Esophagus (tissue), 2 donors: ENCODE measurements at regions not wholly inside any gene's neighbourhood (a gene's known extent, or its start where the extent isn't known, plus 50 kb on each side); places are given as distances from the start of the nearest gene placed in this dataset.
"Not testable (repeated sequence)": the region's sequence is repeated elsewhere in the genome, so short reads cannot be mapped to it uniquely, and the experiment has no call there.

Experiments
- H3K27ac ChIP-seq, 2 donors: one replicate each; pipeline ENCODE4 v1.5.1; 2013; ENCODE audit warnings: low read depth in 2 of 2, mild to moderate bottlenecking in 2 of 2, inconsistent platforms in 1 of 2, low read length in 1 of 2, moderate library complexity in 1 of 2
- H3K27me3 ChIP-seq, 2 donors: one replicate each; pipeline ENCODE4 v1.6.1; 2013; ENCODE audit warnings: low read length in 2 of 2, control low read depth in 1 of 2, mild to moderate bottlenecking in 1 of 2; ENCODE audit not compliant: insufficient read depth in 2 of 2, control insufficient read depth in 1 of 2
- H3K36me3 ChIP-seq, 2 donors: one replicate each; pipeline ENCODE4 v1.6.1; 2013; ENCODE audit warnings: low read length in 1 of 2; ENCODE audit not compliant: control insufficient read depth in 2 of 2, insufficient read depth in 2 of 2
- H3K4me1 ChIP-seq, 2 donors: one replicate each; pipeline ENCODE4 v1.6.1; 2013; ENCODE audit warnings: low read length in 1 of 2; ENCODE audit not compliant: control insufficient read depth in 2 of 2, insufficient read depth in 2 of 2
- H3K4me3 ChIP-seq, 2 donors: one replicate each; pipeline ENCODE4 v1.5.1; 2013; ENCODE audit warnings: low read length in 2 of 2, mild to moderate bottlenecking in 2 of 2, low read depth in 1 of 2, moderate library complexity in 1 of 2
- H3K9me3 ChIP-seq, 2 donors: one replicate each; pipeline ENCODE4 v1.6.1; 2013; ENCODE audit warnings: mild to moderate bottlenecking in 2 of 2, low read depth in 1 of 2, low read length in 1 of 2, moderate library complexity in 1 of 2; ENCODE audit not compliant: control insufficient read depth in 2 of 2, insufficient read depth in 1 of 2
- WGBS, 2 donors: extraction: QIAGEN DNeasy Blood & Tissue Kit; methylation state at CpG; one replicate each; pipeline ENCODE4 v1.1.7; 2013; 5-methylcytosine and 5-hydroxymethylcytosine counted together
- donor health status: healthy with polysubstance abuse.
- donor health status: Bipolar disorder and iron deficiency.

- Histone ChIP-seq H3K4me3 (no peak overlapping the region), H3K27ac (no peak overlapping the region)
- WGBS, 2 donors = 39 to 55% methylated on average over 1 of the region's 1 CpG
Observed at GRCh38 chr9:13814647-13815400, 499.1 kb downstream of the NFIB start.

GRCh38 chr9:13811876-13812275 lies 502.1 kb downstream of the NFIB start:
- H3K27me3 ChIP-seq = no peaks in the 10 kb centered on the region
- H3K4me1 ChIP-seq = peaks cover 0 to 2% of the 10 kb centered on the region in 2 donors

More at GRCh38 chr9:13814647-13815400, 499.1 kb downstream of the NFIB start:
- Histone ChIP-seq H3K4me1 (peaks cover 0 to 2% of the 10 kb centered on the region in 2 donors), H3K9me3 (no peaks in the 10 kb centered on the region), H3K36me3 (no peaks in the 10 kb centered on the region), H3K27me3 (no peaks in the 10 kb centered on the region)

DNA sequence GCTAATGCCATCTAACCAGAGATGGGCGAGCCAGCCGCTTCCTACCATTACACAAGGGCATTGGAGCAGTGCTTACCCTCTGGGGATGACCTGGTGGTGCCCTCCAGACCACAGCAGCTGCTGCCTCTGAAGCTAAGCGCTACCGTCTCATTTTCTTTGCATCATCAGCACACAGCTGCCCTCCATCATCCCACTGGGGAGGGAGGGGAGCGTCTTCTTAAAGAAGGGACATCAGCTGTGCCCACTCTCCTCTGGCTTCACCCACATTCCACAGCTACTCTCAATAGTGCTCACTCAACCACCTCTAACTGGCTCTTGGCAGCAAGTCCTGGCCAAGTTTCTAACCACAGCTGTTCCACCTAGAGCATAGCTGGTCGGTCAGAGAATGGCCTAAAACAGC lies 503.4 kb downstream of the NFIB start:
- H3K4me3 ChIP-seq = no peak overlapping the region
- H3K27ac ChIP-seq = no peak overlapping the region
- no peaks in the 10 kb centered on the region for H3K9me3 ChIP-seq
- no peaks in the 10 kb centered on the region for H3K27me3 ChIP-seq
- WGBS, 2 donors = 88 to 90% methylated on average over 6 of the region's 6 CpGs
- H3K4me1 ChIP-seq = no peaks in the 10 kb centered on the region
- no peaks in the 10 kb centered on the region for H3K36me3 ChIP-seq

More at GRCh38 chr9:13811876-13812275, 502.1 kb downstream of the NFIB start:
- no peak overlapping the region for H3K4me3 ChIP-seq
- H3K36me3 ChIP-seq = no peaks in the 10 kb centered on the region
- no peaks in the 10 kb centered on the region for H3K9me3 ChIP-seq
- H3K27ac ChIP-seq = no peak overlapping the region

DNA sequence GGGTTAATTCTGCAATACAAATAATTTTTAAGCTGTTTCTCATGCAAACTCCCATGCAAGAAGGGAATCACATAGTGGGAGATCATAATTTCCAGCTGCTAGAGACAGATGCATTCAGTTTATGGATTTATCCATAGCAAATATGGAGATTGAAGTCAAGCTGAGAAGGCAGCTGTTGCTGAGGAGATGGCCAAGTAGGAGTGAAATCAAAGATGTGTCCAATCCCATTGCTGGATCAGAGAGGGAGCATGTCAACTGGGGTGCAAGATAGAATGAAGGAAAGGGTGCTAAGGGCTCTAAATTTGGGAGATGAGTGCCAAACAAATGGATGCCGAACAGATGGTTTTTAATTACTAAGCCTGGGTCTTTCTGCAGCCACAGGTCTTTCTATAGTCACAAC lies 504.5 kb downstream of the NFIB start:
- H3K27me3 ChIP-seq = no peaks in the 10 kb centered on the region
- no peak overlapping the region for H3K27ac ChIP-seq
- WGBS, 2 donors = 91 to 98% methylated on average over 1 of the region's 1 CpG
- H3K36me3 ChIP-seq = no peaks in the 10 kb centered on the region
- no peak overlapping the region for H3K4me3 ChIP-seq
- no peaks in the 10 kb centered on the region for H3K9me3 ChIP-seq
- no peaks in the 10 kb centered on the region for H3K4me1 ChIP-seq

DNA sequence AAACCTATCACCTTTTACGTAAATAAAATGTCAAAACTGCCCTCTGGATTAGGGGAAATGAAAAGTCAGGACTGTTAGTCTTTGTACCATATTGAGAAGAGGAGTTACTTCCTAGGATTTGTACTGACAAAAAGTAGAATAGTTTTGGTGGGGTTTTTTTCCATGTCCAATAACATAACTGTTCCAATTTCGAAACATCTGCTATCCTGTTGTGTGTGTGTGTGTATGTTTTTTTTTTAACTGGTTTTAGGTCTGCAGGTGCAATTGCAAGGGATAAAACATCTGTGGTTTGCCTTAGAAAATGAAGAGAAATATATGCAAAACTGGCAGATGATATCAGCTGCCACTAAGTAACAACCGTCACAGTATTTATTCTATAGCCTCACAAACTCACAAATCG lies 506.8 kb downstream of the NFIB start:
- Histone ChIP-seq H3K9me3 (no peaks in the 10 kb centered on the region), H3K4me1 (no peaks in the 10 kb centered on the region), H3K27ac (no peak overlapping the region), H3K36me3 (no peaks in the 10 kb centered on the region), H3K27me3 (no peaks in the 10 kb centered on the region), H3K4me3 (no peak overlapping the region)
- 92 to 93% methylated on average over 4 of the region's 4 CpGs for WGBS, 2 donors

DNA sequence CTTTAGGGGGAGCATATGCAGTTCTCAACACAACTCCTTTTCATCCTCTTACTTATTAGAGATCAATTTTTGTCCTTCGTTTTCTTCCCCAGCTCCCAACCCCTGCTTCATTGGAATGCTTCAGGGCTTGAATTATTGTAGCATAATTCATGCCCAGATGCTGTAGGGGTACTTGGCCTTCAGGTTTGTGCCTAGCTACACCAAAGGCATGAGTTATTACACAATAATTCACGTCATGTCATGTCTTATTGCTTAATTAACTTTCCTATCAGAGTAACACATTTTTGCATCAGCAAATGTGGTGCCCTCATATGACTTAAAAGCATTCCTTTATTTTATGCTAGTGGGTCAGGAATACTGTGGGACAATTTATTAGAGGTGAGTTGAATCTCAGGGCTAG lies 507.2 kb downstream of the NFIB start:
- Histone ChIP-seq H3K4me1 (no peaks in the 10 kb centered on the region), H3K9me3 (no peaks in the 10 kb centered on the region), H3K4me3 (no peak overlapping the region), H3K27me3 (no peaks in the 10 kb centered on the region), H3K27ac (no peak overlapping the region), H3K36me3 (no peaks in the 10 kb centered on the region)
- WGBS, 2 donors = 56 to 65% methylated on average over 2 of the region's 2 CpGs

DNA sequence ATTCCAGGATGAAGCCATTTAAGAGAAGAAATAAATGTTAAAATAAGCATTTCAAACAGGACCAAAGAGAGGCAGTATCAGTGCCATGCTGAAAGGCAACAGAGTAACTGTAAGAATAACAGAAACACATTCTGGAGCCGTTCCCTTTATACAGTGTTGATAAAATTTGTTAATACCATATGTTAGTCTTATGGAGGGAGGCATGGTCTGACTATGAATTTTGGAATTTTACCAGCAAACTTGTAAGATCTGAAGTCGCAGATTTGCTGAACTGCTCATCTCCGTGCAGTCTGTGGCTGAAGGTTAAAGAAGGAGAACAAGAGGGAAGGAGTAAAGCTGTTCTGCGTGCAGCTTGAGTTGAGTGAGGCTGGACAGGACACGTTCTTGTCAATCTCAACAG lies 508.4 kb downstream of the NFIB start:
- Histone ChIP-seq H3K27ac (no peak overlapping the region), H3K4me3 (no peak overlapping the region), H3K9me3 (no peaks in the 10 kb centered on the region), H3K36me3 (no peaks in the 10 kb centered on the region), H3K27me3 (no peaks in the 10 kb centered on the region), H3K4me1 (no peaks in the 10 kb centered on the region)
- WGBS, 2 donors = 66 to 67% methylated on average over 5 of the region's 5 CpGs

DNA sequence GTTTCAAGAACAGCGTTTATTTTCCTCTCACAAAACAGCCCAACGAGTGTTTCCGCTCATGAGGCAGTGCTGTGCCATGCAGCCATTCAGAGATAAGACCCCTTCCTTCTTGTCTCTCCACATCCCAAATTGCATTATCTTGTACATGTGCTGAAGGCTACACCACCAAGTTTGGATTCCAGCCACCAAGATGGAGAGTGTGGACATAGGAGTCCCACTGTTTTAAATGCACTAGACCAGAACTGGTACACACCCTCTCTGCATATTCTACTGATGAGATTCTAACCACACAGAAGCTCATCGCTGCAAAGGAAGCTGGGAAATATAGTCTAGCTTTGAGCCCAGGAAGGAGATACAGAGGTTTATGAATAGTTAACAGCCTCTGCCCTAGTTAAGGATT lies 509.4 kb downstream of the NFIB start:
- H3K9me3 ChIP-seq = no peaks in the 10 kb centered on the region
- no peak overlapping the region for H3K27ac ChIP-seq
- no peaks in the 10 kb centered on the region for H3K4me1 ChIP-seq
- 86 to 87% methylated on average over 4 of the region's 4 CpGs for WGBS, 2 donors
- H3K36me3 ChIP-seq = no peaks in the 10 kb centered on the region
- H3K27me3 ChIP-seq = no peaks in the 10 kb centered on the region
- H3K4me3 ChIP-seq = no peak overlapping the region

DNA sequence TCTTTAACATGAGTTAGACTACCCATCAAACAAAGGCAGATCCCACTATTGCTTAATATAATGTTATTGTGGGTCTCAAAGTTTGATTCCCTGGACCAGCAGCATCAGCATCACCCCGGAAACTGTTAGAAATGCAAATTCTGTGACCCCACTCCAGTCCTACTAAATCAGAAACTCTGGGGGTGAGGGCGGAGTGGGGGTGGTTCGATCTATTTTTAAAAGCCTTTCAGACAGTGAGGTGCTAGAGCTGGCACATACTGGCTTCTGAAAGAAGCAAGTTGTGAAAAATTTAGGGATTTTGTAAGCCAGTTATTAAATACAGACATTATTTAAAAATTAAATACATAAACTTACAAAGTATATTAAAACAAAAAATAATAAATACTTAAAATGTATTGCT lies 513.2 kb downstream of the NFIB start:
- H3K36me3 ChIP-seq = no peaks in the 10 kb centered on the region
- H3K27ac ChIP-seq = no peak overlapping the region
- no peaks in the 10 kb centered on the region for H3K27me3 ChIP-seq
- no peaks in the 10 kb centered on the region for H3K4me1 ChIP-seq
- H3K9me3 ChIP-seq = no peaks in the 10 kb centered on the region
- 85 to 91% methylated on average over 3 of the region's 3 CpGs for WGBS, 2 donors
- no peak overlapping the region for H3K4me3 ChIP-seq

- not testable (repeated sequence) for H3K9me3 ChIP-seq, H3K27ac ChIP-seq, H3K4me3 ChIP-seq, H3K27me3 ChIP-seq, H3K4me1 ChIP-seq, H3K36me3 ChIP-seq
- 92 to 96% methylated on average over 2 of the region's 2 CpGs for WGBS, 2 donors
Observed at GRCh38 chr9:13797701-13798100, 516.2 kb downstream of the NFIB start.
